ENCODE measurements at regions not wholly inside any gene's neighbourhood (a gene's known extent, or its start where the extent isn't known, plus 50 kb on each side); places are given as distances from the start of the nearest gene placed in this dataset.

GRCh38 chr2:133789743-133790142 lies 221.5 kb upstream of the NCKAP5 start:
- Histone ChIP-seq H3K4me3 (no peak overlapping the region), H3K4me1 (ENCODE audit: insufficient read depth) (no peaks in the 10 kb centered on the region), H3K27me3 (ENCODE audit: insufficient read depth) (no peaks in the 10 kb centered on the region), H2AFZ (no peak overlapping the region), H3K9me2 (ENCODE audit: insufficient read depth) (no peaks in the 10 kb centered on the region), H3K27ac (ENCODE audit: low read depth) (no peak overlapping the region), H4K20me1 (replicated peaks; ENCODE audit: insufficient read depth) (no peaks in the 10 kb centered on the region), H3K79me2 (replicated peaks; ENCODE audit: insufficient read depth) (no peaks in the 10 kb centered on the region), H3K4me2 (no peak overlapping the region), H3F3A (replicated peaks; ENCODE audit: low read depth) (no peaks in the 10 kb centered on the region), H3K36me3 (ENCODE audit: insufficient read depth) (no peaks in the 10 kb centered on the region)
- Mint-ChIP-seq H3K4me3 (no peak overlapping the region), H3K27ac (no peak overlapping the region), H3K36me3 (ENCODE audit: low read depth) (no peaks in the 10 kb centered on the region), H3K27me3 (ENCODE audit: insufficient read depth, low read depth, poor library complexity) (no peaks in the 10 kb centered on the region), H3K4me1 (peaks cover 4% of the 10 kb centered on the region; the same call in 2 of the 3 replicates), H3K9me3 (peaks cover 12% of the 10 kb centered on the region; the same call in 2 of the 3 replicates)
- TF ChIP-seq NANOG (IDR thresholded peaks at IDR 0.05; ENCODE audit: borderline replicate concordance) (no peak), ETS1 (IDR thresholded peaks at IDR 0.05) (no peak), EZH2phosphoT487 (IDR thresholded peaks at IDR 0.05; ENCODE audit: unreplicated experiment) (no peak), EZH2 (IDR thresholded peaks at IDR 0.05; ENCODE audit: low read depth, unreplicated experiment) (no peak), JUNB (IDR thresholded peaks at IDR 0.05; ENCODE audit: unreplicated experiment) (no peak), ZNF331 (CRISPR knock-in tag; IDR thresholded peaks at IDR 0.05; ENCODE audit: low read depth) (no peak), ZNF114 (CRISPR knock-in tag; IDR thresholded peaks at IDR 0.05) (no peak), STAT1 (IDR thresholded peaks at IDR 0.05; ENCODE audit: unreplicated experiment) (no peak)
- TF ChIP-seq, protein P1, sequence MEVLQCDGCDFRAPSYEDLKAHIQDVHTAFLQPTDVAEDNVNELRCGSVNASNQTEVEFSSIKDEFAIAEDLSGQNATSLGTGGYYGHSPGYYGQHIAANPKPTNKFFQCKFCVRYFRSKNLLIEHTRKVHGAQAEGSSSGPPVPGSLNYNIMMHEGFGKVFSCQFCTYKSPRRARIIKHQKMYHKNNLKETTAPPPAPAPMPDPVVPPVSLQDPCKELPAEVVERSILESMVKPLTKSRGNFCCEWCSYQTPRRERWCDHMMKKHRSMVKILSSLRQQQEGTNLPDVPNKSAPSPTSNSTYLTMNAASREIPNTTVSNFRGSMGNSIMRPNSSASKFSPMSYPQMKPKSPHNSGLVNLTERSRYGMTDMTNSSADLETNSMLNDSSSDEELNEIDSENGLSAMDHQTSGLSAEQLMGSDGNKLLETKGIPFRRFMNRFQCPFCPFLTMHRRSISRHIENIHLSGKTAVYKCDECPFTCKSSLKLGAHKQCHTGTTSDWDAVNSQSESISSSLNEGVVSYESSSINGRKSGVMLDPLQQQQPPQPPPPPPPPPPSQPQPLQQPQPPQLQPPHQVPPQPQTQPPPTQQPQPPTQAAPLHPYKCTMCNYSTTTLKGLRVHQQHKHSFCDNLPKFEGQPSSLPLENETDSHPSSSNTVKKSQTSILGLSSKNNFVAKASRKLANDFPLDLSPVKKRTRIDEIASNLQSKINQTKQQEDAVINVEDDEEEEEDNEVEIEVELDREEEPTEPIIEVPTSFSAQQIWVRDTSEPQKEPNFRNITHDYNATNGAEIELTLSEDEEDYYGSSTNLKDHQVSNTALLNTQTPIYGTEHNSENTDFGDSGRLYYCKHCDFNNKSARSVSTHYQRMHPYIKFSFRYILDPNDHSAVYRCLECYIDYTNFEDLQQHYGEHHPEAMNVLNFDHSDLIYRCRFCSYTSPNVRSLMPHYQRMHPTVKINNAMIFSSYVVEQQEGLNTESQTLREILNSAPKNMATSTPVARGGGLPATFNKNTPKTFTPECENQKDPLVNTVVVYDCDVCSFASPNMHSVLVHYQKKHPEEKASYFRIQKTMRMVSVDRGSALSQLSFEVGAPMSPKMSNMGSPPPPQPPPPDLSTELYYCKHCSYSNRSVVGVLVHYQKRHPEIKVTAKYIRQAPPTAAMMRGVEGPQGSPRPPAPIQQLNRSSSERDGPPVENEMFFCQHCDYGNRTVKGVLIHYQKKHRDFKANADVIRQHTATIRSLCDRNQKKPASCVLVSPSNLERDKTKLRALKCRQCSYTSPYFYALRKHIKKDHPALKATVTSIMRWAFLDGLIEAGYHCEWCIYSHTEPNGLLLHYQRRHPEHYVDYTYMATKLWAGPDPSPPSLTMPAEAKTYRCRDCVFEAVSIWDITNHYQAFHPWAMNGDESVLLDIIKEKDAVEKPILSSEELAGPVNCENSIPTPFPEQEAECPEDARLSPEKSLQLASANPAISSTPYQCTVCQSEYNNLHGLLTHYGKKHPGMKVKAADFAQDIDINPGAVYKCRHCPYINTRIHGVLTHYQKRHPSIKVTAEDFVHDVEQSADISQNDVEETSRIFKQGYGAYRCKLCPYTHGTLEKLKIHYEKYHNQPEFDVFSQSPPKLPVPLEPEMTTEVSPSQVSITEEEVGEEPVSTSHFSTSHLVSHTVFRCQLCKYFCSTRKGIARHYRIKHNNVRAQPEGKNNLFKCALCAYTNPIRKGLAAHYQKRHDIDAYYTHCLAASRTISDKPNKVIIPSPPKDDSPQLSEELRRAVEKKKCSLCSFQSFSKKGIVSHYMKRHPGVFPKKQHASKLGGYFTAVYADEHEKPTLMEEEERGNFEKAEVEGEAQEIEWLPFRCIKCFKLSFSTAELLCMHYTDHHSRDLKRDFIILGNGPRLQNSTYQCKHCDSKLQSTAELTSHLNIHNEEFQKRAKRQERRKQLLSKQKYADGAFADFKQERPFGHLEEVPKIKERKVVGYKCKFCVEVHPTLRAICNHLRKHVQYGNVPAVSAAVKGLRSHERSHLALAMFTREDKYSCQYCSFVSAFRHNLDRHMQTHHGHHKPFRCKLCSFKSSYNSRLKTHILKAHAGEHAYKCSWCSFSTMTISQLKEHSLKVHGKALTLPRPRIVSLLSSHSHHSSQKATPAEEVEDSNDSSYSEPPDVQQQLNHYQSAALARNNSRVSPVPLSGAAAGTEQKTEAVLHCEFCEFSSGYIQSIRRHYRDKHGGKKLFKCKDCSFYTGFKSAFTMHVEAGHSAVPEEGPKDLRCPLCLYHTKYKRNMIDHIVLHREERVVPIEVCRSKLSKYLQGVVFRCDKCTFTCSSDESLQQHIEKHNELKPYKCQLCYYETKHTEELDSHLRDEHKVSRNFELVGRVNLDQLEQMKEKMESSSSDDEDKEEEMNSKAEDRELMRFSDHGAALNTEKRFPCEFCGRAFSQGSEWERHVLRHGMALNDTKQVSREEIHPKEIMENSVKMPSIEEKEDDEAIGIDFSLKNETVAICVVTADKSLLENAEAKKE (CRISPR knock-in tag; IDR thresholded peaks at IDR 0.05) = no peak
- no peak for DNase-seq (ENCODE audit: low spot score)
- ATAC-seq = peak; percentile 35; the same call in 2 of the 3 replicates

All from GM23338 (cell line).